ENCODE measurements at regions not wholly inside any gene's neighbourhood (a gene's known extent, or its start where the extent isn't known, plus 50 kb on each side); places are given as distances from the start of the nearest gene placed in this dataset.
"Not testable (repeated sequence)": the region's sequence is repeated elsewhere in the genome, so short reads cannot be mapped to it uniquely, and the experiment has no call there.

GRCh38 chr9:30048396-30048795 is 2336.0 kb upstream of the ACO1 start:
- Mint-ChIP-seq H3K9me3 (no peaks in the 10 kb centered on the region), H3K4me3 (no peak overlapping the region), H3K36me3 (ENCODE audit: low read depth) (no peaks in the 10 kb centered on the region), H3K27ac (no peak overlapping the region), H3K4me1 (ENCODE audit: low read depth) (no peaks in the 10 kb centered on the region), H3K27me3 (no peaks in the 10 kb centered on the region)
- no peak for DNase-seq
- TF ChIP-seq CTCF (IDR thresholded peaks at IDR 0.05): no peak
- intact Hi-C loops (cut with micrococcal nuclease): no loop called here
- ATAC-seq: no peak
- CTCF ChIA-PET: no interaction called here
- POLR2A ChIA-PET: no interaction called here

GRCh38 chr9:30058463-30058862 is 2326.0 kb upstream of the ACO1 start:
- intact Hi-C loops (cut with micrococcal nuclease): no loop called here
- TF ChIP-seq CTCF (IDR thresholded peaks at IDR 0.05): no peak
- Mint-ChIP-seq H3K27ac (no peak overlapping the region), H3K36me3 (ENCODE audit: low read depth) (no peaks in the 10 kb centered on the region), H3K27me3 (no peaks in the 10 kb centered on the region), H3K9me3 (no peaks in the 10 kb centered on the region), H3K4me3 (no peak overlapping the region), H3K4me1 (ENCODE audit: low read depth) (no peaks in the 10 kb centered on the region)
- ATAC-seq: no peak
- DNase-seq: no peak
- CTCF ChIA-PET: no interaction called here
- POLR2A ChIA-PET: no interaction called here

GRCh38 chr9:30060976-30061375 is 2323.5 kb upstream of the ACO1 start:
- no peak for ATAC-seq
- ChIA-PET POLR2A (no interaction called here), CTCF (interaction anchor here (0.6 kb wide), 1 partner anchor 75 kb away, joined by 3 read pairs; no protein-coding TSS in a partner anchor)
- no peaks in the 10 kb centered on the region for H3K4me1 Mint-ChIP-seq (ENCODE audit: low read depth)
- intact Hi-C loops (cut with micrococcal nuclease): no loop called here
- no peaks in the 10 kb centered on the region for H3K27me3 Mint-ChIP-seq
- no peaks in the 10 kb centered on the region for H3K9me3 Mint-ChIP-seq
- H3K27ac Mint-ChIP-seq: no peak overlapping the region
- DNase-seq: no peak
- no peak overlapping the region for H3K4me3 Mint-ChIP-seq
- no peaks in the 10 kb centered on the region for H3K36me3 Mint-ChIP-seq (ENCODE audit: low read depth)
- no peak for TF ChIP-seq CTCF (IDR thresholded peaks at IDR 0.05)

GRCh38 chr9:30065888-30066287 is 2318.6 kb upstream of the ACO1 start:
- ChIA-PET POLR2A (no interaction called here), CTCF (no interaction called here)
- no peak for TF ChIP-seq CTCF (IDR thresholded peaks at IDR 0.05)
- Mint-ChIP-seq H3K27ac (no peak overlapping the region), H3K4me1 (ENCODE audit: low read depth) (no peaks in the 10 kb centered on the region), H3K27me3 (no peaks in the 10 kb centered on the region), H3K36me3 (ENCODE audit: low read depth) (no peaks in the 10 kb centered on the region), H3K9me3 (no peaks in the 10 kb centered on the region), H3K4me3 (no peak overlapping the region)
- no peak for DNase-seq
- intact Hi-C loops (cut with micrococcal nuclease): no loop called here
- no peak for ATAC-seq

- intact Hi-C loops (cut with micrococcal nuclease); H3K4me3 Mint-ChIP-seq; H3K9me3 Mint-ChIP-seq; H3K27me3 Mint-ChIP-seq; ATAC-seq; H3K36me3 Mint-ChIP-seq (ENCODE audit: low read depth); H3K27ac Mint-ChIP-seq; DNase-seq; CTCF ChIA-PET; H3K4me1 Mint-ChIP-seq (ENCODE audit: low read depth); POLR2A ChIA-PET: not testable (repeated sequence)
Measured at GRCh38 chr9:30069236-30069635, 2315.2 kb upstream of the ACO1 start.

GRCh38 chr9:30075022-30075421 is 2309.4 kb upstream of the ACO1 start:
- H3K27ac Mint-ChIP-seq: peak overlapping the region; percentile 62
- CTCF ChIA-PET: no interaction called here
- H3K4me1 Mint-ChIP-seq (ENCODE audit: low read depth): peaks cover 20% of the 10 kb centered on the region
- H3K27me3 Mint-ChIP-seq: no peaks in the 10 kb centered on the region
- no peak overlapping the region for H3K4me3 Mint-ChIP-seq
- ATAC-seq (no peak), DNase-seq (no peak)
- H3K36me3 Mint-ChIP-seq (ENCODE audit: low read depth): no peaks in the 10 kb centered on the region
- no peak for TF ChIP-seq CTCF (IDR thresholded peaks at IDR 0.05)
- peaks cover 14% of the 10 kb centered on the region for H3K9me3 Mint-ChIP-seq
- POLR2A ChIA-PET: interaction anchor here (0.6 kb wide), 1 partner anchor 692 kb away, joined by 3 read pairs; no protein-coding TSS in a partner anchor
- intact Hi-C loops (cut with micrococcal nuclease): no loop called here
